ENCODE measurements at regions not wholly inside any gene's neighbourhood (a gene's known extent, or its start where the extent isn't known, plus 50 kb on each side); places are given as distances from the start of the nearest gene placed in this dataset.

DNA sequence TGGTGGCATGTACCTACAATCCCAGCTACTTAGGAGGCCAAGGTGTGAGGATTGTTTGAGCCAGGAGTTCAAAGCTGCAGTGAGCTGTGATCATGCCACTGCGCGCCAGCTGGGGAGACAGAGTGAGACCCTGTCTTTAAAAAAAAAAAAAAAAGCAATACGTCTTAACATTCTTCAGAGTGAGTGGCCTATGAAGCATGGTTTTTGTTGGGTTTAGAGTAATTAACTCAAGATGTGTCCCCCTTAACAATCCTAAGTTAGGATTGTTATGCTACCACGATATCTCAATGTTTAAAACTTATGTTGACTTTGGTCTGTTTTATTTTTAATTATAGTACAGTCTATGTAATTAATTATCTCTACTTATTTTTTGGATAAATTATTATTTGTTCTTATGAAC, 156.1 kb downstream of the HIPK3 start:
- DNase-seq (ENCODE audit: low read depth, low spot score) = no peak

DNA sequence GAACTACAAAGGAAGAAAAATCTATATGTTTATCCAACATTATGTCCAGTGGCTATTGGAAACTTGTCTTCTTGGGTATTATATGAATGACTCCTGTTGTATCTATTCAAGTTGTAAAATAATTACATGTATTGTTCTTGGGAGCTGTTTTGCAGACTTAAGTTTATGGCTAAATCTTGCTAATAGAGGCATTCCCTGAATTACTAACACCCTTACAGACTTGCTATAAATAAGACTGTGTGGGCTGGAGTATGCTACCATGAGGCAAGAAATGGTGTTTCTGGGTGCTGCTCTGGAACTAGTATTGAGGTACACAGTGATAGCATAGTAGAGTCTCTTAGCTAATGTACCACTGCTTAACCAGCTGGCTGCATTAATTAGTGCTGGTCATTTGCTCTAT, 155.1 kb downstream of the HIPK3 start:
- no peak for DNase-seq (ENCODE audit: low read depth, low spot score)

DNA sequence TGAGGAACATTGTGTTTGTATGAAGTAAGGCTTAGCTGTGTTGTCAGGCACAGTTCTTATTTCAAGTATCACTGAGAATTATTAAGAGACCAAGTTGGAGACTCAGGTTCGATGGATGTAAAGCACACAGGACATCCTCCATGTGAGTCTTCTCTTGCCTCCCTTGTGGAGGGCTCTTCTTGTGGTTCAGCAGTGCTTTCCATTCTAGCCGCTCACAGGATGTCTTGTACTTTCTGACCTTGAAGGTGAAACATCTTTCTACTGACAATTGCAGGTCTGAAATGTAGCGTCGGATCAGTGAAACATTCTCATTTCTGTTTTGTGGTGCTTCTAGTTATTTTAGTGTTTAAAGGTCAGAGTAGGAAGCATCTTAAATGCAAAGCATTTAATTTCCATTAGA, 154.6 kb downstream of the HIPK3 start:
- DNase-seq (ENCODE audit: low read depth, low spot score) = no peak

DNA sequence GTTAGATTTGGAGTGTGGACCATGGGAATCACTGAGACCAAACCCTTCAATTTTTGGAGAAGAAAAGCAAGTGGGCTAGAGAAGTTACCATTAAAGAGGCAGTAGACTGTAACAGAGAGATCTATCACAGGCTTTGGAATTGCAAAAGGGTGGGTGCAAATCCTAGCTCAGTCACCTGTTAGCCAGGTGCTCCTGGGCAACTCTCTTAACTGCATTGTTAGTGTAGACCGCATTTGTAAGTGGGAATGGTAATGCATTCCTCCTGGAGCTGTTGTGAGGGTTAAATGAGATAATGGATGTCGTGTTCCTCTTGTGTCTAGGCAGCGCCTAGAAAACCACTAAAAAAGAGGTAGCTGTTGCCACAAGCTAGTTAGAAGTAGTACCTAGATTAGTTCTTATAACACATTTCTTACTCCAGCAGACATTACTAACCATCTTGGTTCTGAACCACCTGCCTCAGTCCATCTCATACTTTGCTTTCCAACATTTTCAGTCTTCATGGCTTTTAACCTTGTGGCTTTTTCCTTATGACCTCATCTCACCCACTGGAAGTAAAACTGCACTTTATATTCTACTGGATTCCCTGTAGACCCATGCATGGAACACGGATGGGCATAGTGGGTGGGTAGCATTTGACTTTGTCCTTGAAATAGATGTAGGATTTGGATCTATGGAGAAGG, 153.0 kb downstream of the HIPK3 start:
- DNase-seq (ENCODE audit: low read depth, low spot score) = no peak

Measured in brain pericyte (primary cell).